ENCODE measurements at regions not wholly inside any gene's neighbourhood (a gene's known extent, or its start where the extent isn't known, plus 50 kb on each side); places are given as distances from the start of the nearest gene placed in this dataset.

DNA sequence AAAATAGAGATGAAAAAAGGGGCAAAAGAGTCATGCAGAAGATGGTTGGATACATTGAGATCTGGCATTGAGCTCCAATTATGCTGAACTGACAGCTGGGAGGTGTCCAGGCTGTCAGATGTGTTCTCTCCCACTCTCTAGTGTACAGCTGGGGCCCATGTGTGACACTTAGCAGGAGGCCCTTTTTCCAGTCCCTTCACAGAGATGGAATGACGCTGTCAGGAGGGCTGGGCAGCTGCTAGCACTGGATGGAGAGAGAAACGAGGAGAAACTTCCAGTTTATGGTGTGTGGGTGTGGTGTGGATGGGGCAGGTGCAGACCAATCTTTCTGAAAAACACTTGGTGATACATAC is 437.7 kb upstream of the HS6ST1 start:
- no peak overlapping the region for H3K9ac ChIP-seq (ENCODE audit: insufficient read depth, low read depth, low read length)
- no peaks in the 10 kb centered on the region for H3K79me2 ChIP-seq (ENCODE audit: insufficient read depth, low read length)
- no peaks in the 10 kb centered on the region; the same call in 1 of the 2 replicates for H4K20me1 ChIP-seq (ENCODE audit: insufficient read depth, low read length)
- in situ Hi-C loops (cut with HindIII; ENCODE audit: extremely low pct_ligation_motif_present, low pct_unique_long_range_greater_than_20kb) (loop anchor here (25.0 kb wide), 1 partner anchor 1081 kb away; no protein-coding TSS in a partner anchor), intact Hi-C loops (cut with micrococcal nuclease; ENCODE audit: unreplicated experiment) (loop anchor here (5.0 kb wide), 1 partner anchor 434 kb away; no protein-coding TSS in a partner anchor)
- WGBS (ENCODE audit: low lambda C conversion rate): 0% methylated on average over 2 of the region's 2 CpGs
- H3K27ac ChIP-seq (ENCODE audit: extremely low read length, insufficient read depth, low read length): no peak overlapping the region
- no peak overlapping the region for H3K4me3 ChIP-seq (replicated peaks in 1 of 3; ENCODE audit: insufficient read depth in 1 of 3, low read depth in 2 of 3, low read length in 3 of 3)
- POLR2A ChIA-PET: no interaction called here
- H3K9me3 ChIP-seq (ENCODE audit: low read length): no peaks in the 10 kb centered on the region
- FAIRE-seq (no peak), ATAC-seq (no peak), DNase-seq (ENCODE audit: low spot score) (no peak)
- H3K27me3 ChIP-seq (ENCODE audit: control insufficient read depth in 1 of 2, insufficient read depth in 2 of 2, low read length in 2 of 2): peaks cover 0 to 30% of the 10 kb centered on the region in 2 experiments; a peak in 3 of 5 replicates
- BruUV-seq (replicated peaks): no TSS peak
- H3K36me3 ChIP-seq (replicated peaks in 1 of 2; ENCODE audit: control insufficient read depth in 1 of 2, insufficient read depth in 2 of 2, low read length in 2 of 2): no peaks in the 10 kb centered on the region
- CTCF ChIA-PET (ENCODE audit: low intra/inter-chr PET ratio, low total read pairs): no interaction called here
- no peaks in the 10 kb centered on the region for H3K4me1 ChIP-seq (ENCODE audit: insufficient read depth, low read length)
- no peak overlapping the region for H2AFZ ChIP-seq (ENCODE audit: low read length)
- H3K4me2 ChIP-seq (ENCODE audit: low read depth, low read length): no peak overlapping the region
- TF ChIP-seq REST (IDR thresholded peaks at IDR 0.05; ENCODE audit: borderline replicate concordance in 1 of 2, low read depth in 1 of 2, low read length in 2 of 2) (no peak), ZFP1 (CRISPR knock-in tag; IDR thresholded peaks at IDR 0.05) (no peak), ZNF687 (CRISPR knock-in tag; IDR thresholded peaks at IDR 0.05) (no peak), ERF (CRISPR knock-in tag; IDR thresholded peaks at IDR 0.05) (no peak), ATF7 (IDR thresholded peaks at IDR 0.05) (no peak), ATF7 (CRISPR knock-in tag; IDR thresholded peaks at IDR 0.05) (no peak), ARHGAP35 (CRISPR knock-in tag; IDR thresholded peaks at IDR 0.05; ENCODE audit: borderline replicate concordance) (no peak), ZNF550 (CRISPR knock-in tag; IDR thresholded peaks at IDR 0.05; ENCODE audit: borderline replicate concordance) (no peak), ZNF737 (CRISPR knock-in tag; IDR thresholded peaks at IDR 0.05; ENCODE audit: borderline replicate concordance) (no peak), ZKSCAN5 (CRISPR knock-in tag; IDR thresholded peaks at IDR 0.05) (no peak), DNMT1 (CRISPR knock-in tag; IDR thresholded peaks at IDR 0.05) (no peak), ZNF552 (CRISPR knock-in tag; IDR thresholded peaks at IDR 0.05; ENCODE audit: borderline replicate concordance) (no peak)
- TF ChIP-seq, protein P1, sequence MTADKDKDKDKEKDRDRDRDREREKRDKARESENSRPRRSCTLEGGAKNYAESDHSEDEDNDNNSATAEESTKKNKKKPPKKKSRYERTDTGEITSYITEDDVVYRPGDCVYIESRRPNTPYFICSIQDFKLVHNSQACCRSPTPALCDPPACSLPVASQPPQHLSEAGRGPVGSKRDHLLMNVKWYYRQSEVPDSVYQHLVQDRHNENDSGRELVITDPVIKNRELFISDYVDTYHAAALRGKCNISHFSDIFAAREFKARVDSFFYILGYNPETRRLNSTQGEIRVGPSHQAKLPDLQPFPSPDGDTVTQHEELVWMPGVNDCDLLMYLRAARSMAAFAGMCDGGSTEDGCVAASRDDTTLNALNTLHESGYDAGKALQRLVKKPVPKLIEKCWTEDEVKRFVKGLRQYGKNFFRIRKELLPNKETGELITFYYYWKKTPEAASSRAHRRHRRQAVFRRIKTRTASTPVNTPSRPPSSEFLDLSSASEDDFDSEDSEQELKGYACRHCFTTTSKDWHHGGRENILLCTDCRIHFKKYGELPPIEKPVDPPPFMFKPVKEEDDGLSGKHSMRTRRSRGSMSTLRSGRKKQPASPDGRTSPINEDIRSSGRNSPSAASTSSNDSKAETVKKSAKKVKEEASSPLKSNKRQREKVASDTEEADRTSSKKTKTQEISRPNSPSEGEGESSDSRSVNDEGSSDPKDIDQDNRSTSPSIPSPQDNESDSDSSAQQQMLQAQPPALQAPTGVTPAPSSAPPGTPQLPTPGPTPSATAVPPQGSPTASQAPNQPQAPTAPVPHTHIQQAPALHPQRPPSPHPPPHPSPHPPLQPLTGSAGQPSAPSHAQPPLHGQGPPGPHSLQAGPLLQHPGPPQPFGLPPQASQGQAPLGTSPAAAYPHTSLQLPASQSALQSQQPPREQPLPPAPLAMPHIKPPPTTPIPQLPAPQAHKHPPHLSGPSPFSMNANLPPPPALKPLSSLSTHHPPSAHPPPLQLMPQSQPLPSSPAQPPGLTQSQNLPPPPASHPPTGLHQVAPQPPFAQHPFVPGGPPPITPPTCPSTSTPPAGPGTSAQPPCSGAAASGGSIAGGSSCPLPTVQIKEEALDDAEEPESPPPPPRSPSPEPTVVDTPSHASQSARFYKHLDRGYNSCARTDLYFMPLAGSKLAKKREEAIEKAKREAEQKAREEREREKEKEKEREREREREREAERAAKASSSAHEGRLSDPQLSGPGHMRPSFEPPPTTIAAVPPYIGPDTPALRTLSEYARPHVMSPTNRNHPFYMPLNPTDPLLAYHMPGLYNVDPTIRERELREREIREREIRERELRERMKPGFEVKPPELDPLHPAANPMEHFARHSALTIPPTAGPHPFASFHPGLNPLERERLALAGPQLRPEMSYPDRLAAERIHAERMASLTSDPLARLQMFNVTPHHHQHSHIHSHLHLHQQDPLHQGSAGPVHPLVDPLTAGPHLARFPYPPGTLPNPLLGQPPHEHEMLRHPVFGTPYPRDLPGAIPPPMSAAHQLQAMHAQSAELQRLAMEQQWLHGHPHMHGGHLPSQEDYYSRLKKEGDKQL (CRISPR knock-in tag; IDR thresholded peaks at IDR 0.05; ENCODE audit: low read depth): no peak
